PC-3 (cell line): ENCODE measurements at regions not wholly inside any gene's neighbourhood (a gene's known extent, or its start where the extent isn't known, plus 50 kb on each side); places are given as distances from the start of the nearest gene placed in this dataset.

Experiments
- ATAC-seq: fragments of 200-7000 bp; cut with Tn5 transposase; 2 replicates; pipeline ENCODE4 v1.9.1; 2020; ENCODE audit warnings: mild to moderate bottlenecking, moderate library complexity
- BruUV-seq: library from RNA; stranded (reverse); fragments of 400-500 nt; replicated peaks from 2 replicates; lab custom pipeline; 2021; lab: Mats Ljungman, UMichigan
- CTCF ChIA-PET: fragments of 300-600 bp; sonication (Branson Sonifier 250); formaldehyde crosslinking; loops from one replicate; lab custom pipeline; 2022; ENCODE audit warnings: antibody characterized with exemption; lab: Charles Lee
- POLR2A ChIA-PET: fragments of 300-600 bp; sonication (Branson Sonifier 250); formaldehyde crosslinking; loops from one replicate; lab custom pipeline; 2022; ENCODE audit warnings: antibody characterized with exemption; ENCODE audit not compliant: unreplicated experiment; lab: Charles Lee
- DNase-seq: peaks from one replicate; pipeline ENCODE4 v3.0.0-alpha.2; 2015
- H2AFZ ChIP-seq: fragments of 300-600 bp; sonication (generic); 2 replicates; pipeline ENCODE4 v1.6.0; 2016; ENCODE audit warnings: antibody characterized with exemption, low read length
- H3F3A ChIP-seq: fragments of 300-600 bp; sonication (generic); one replicate; pipeline ENCODE4 v1.6.0; 2017; ENCODE audit warnings: antibody characterized with exemption, low read length, control low read depth, mild to moderate bottlenecking; ENCODE audit not compliant: unreplicated experiment
- H3K27ac ChIP-seq: fragments of 300-600 bp; sonication (generic); 2 replicates; pipeline ENCODE4 v1.5.1; 2016; ENCODE audit warnings: mild to moderate bottlenecking, low read length
- H3K27me3 ChIP-seq: fragments of 300-600 bp; sonication (generic); 2 replicates; pipeline ENCODE4 v1.6.1; 2016; ENCODE audit warnings: low read length, mixed read lengths
- H3K36me3 ChIP-seq: fragments of 300-600 bp; sonication (generic); 2 replicates; pipeline ENCODE4 v1.6.1; 2016; ENCODE audit warnings: low read depth, mixed run types, low read length, mixed read lengths
- H3K4me1 ChIP-seq: fragments of 300-600 bp; sonication (generic); 2 replicates; pipeline ENCODE4 v1.5.1; 2016; ENCODE audit warnings: low read length; ENCODE audit not compliant: insufficient read depth
- H3K4me2 ChIP-seq: fragments of 300-600 bp; sonication (generic); 2 replicates; pipeline ENCODE4 v1.6.0; 2016; ENCODE audit warnings: low read length
- H3K4me3 ChIP-seq: fragments of 300-600 bp; sonication (generic); 2 replicates; pipeline ENCODE4 v1.5.1; 2016; ENCODE audit warnings: mild to moderate bottlenecking, low read length, mixed read lengths
- H3K79me2 ChIP-seq: fragments of 300-600 bp; sonication (generic); 2 replicates; pipeline ENCODE4 v1.6.1; 2017; ENCODE audit warnings: low read length, mixed read lengths
- H3K9ac ChIP-seq: fragments of 300-600 bp; sonication (generic); 2 replicates; pipeline ENCODE4 v1.6.0; 2016; ENCODE audit warnings: mild to moderate bottlenecking, low read length
- H3K9me2 ChIP-seq: fragments of 300-600 bp; sonication (generic); replicated peaks from 2 replicates; pipeline ENCODE4 v1.6.1; 2016; ENCODE audit warnings: mixed run types, low read length, mixed read lengths
- H3K9me3 ChIP-seq: fragments of 300-600 bp; sonication (generic); 2 replicates; pipeline ENCODE4 v1.6.1; 2016; ENCODE audit warnings: low read length, mixed read lengths
- H4K20me1 ChIP-seq: fragments of 300-600 bp; sonication (generic); 2 replicates; pipeline ENCODE4 v1.6.1; 2016; ENCODE audit warnings: low read length, mixed read lengths
- EZH2 ChIP-seq: fragments of 300-600 bp; sonication (generic); IDR thresholded peaks from one replicate; pipeline ENCODE4 v1.6.1; 2017; ENCODE audit warnings: antibody characterized with exemption, mild to moderate bottlenecking, low read length; ENCODE audit not compliant: unreplicated experiment
- EZH2phosphoT487 ChIP-seq: fragments of 300-600 bp; sonication (generic); IDR thresholded peaks from 2 replicates; pipeline ENCODE4 v1.6.1; 2018; ENCODE audit warnings: mild to moderate bottlenecking, antibody characterized with exemption, low read length, borderline replicate concordance
- intact Hi-C: fragments of 100-400 bp; cut with micrococcal nuclease; formaldehyde crosslinking; loops from 2 replicates; pipeline ENCODE4 v1.9.0; 2023
- TF ChIP-seq, protein P1 (sequence below): fragments of 300-600 bp; sonication (generic); conservative IDR thresholded peaks from 2 replicates; pipeline ENCODE4 v1.5.1; 2017; ENCODE audit warnings: antibody characterized with exemption, low read depth, mild to moderate bottlenecking, low read length

- H3K9ac ChIP-seq = no peak overlapping the region
- no peaks in the 10 kb centered on the region for H3K79me2 ChIP-seq
- no peaks in the 10 kb centered on the region for H4K20me1 ChIP-seq
- no peak overlapping the region for H3K4me3 ChIP-seq
- H3K27me3 ChIP-seq = 0 out of 2 replicates have a peak, but pooled peaks cover 4% of the 10 kb centered on the region
- 0 out of 2 replicates have a peak, but pooled peaks cover 3% of the 10 kb centered on the region for H3K9me3 ChIP-seq
- H3K4me1 ChIP-seq = no peaks in the 10 kb centered on the region
- no peaks in the 10 kb centered on the region for H3K9me2 ChIP-seq
- no TSS peak for BruUV-seq
- H3K4me2 ChIP-seq = no peak overlapping the region
- ChIA-PET POLR2A (no interaction called here), CTCF (no interaction called here)
- no peaks in the 10 kb centered on the region for H3K36me3 ChIP-seq
- intact Hi-C loops = no loop called here
- no peak overlapping the region for H3K27ac ChIP-seq
- H2AFZ ChIP-seq = no peak overlapping the region
- ATAC-seq (no peak), DNase-seq (no peak)
- no peaks in the 10 kb centered on the region for H3F3A ChIP-seq
- no peak for TF ChIP-seq EZH2phosphoT487
- no peak for TF ChIP-seq EZH2
- TF ChIP-seq, protein P1, sequence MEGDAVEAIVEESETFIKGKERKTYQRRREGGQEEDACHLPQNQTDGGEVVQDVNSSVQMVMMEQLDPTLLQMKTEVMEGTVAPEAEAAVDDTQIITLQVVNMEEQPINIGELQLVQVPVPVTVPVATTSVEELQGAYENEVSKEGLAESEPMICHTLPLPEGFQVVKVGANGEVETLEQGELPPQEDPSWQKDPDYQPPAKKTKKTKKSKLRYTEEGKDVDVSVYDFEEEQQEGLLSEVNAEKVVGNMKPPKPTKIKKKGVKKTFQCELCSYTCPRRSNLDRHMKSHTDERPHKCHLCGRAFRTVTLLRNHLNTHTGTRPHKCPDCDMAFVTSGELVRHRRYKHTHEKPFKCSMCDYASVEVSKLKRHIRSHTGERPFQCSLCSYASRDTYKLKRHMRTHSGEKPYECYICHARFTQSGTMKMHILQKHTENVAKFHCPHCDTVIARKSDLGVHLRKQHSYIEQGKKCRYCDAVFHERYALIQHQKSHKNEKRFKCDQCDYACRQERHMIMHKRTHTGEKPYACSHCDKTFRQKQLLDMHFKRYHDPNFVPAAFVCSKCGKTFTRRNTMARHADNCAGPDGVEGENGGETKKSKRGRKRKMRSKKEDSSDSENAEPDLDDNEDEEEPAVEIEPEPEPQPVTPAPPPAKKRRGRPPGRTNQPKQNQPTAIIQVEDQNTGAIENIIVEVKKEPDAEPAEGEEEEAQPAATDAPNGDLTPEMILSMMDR = no peak
Observed at GRCh38 chr14:98607341-98607910, 664.6 kb downstream of the BCL11B start.

DNA sequence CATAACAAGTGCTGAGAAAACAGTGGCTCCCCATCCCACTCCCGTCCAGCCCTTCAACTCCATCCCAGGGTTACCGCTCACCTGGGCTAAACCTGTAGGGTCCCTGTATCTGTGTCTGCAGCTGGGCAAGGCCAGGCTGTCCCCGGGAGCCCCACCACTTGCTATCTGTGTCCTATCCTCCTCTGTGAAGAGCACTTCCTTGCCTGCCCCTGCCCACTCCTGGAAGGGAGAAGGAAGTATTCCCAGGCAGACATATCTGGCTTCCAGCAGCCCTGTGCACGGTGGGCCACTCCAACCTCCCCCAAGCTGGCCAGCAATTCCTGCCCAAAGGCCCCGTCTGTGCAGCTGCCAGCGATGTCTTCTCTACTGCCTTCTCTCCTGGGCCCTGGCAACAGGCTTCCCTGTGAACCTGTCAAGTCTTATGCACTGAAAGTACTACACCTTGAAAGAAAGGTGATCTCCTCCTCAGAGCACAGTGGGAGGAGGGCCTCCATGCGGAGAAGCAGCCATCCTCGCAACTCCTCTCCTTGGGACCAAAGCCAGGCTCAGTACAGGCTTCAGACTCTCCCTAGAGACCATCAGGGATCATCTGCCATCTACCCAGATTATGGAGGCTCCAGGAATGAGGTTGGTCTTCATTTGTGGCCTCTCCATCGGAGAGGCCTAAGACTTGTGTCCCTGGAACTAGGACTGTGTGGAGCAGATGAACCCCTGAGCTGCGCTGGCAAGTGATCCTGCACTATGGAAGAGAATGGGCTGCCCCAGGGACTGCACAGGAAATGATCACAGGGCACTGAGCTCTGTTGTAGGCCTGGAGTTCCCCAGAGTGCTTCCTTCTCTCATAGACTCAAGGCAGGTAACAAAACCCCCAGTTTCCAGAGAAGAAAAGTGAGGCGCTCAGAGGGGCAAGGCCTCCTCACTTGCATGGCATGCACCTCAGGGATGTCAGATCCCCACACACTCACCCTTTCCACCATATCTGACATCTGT, 663.6 kb downstream of the BCL11B start:
- Histone ChIP-seq H3K9me2 (no peaks in the 10 kb centered on the region), H3K27ac (no peak overlapping the region), H3K4me3 (no peak overlapping the region), H2AFZ (no peak overlapping the region), H4K20me1 (no peaks in the 10 kb centered on the region), H3K36me3 (no peaks in the 10 kb centered on the region), H3K4me2 (no peak overlapping the region), H3F3A (no peaks in the 10 kb centered on the region), H3K4me1 (no peaks in the 10 kb centered on the region), H3K27me3 (0 out of 2 replicates have a peak, but pooled peaks cover 4% of the 10 kb centered on the region), H3K79me2 (no peaks in the 10 kb centered on the region), H3K9ac (no peak overlapping the region), H3K9me3 (0 out of 2 replicates have a peak, but pooled peaks cover 3% of the 10 kb centered on the region)
- ChIA-PET POLR2A (no interaction called here), CTCF (no interaction called here)
- no TSS peak for BruUV-seq
- DNase-seq (no peak), ATAC-seq (no peak)
- no peak for TF ChIP-seq EZH2
- TF ChIP-seq EZH2phosphoT487 = no peak
- TF ChIP-seq, protein P1 = no peak
- intact Hi-C loops = no loop called here
